GM18867 (cell line): ENCODE measurements at regions not wholly inside any gene's neighbourhood (a gene's known extent, or its start where the extent isn't known, plus 50 kb on each side); places are given as distances from the start of the nearest gene placed in this dataset.

Experiments used
- ATAC-seq: cut with Tn5 transposase; IDR thresholded peaks from one replicate; pipeline ENCODE4 v1.9.1; 2021; ENCODE audit warnings: mild to moderate bottlenecking, moderate library complexity; ENCODE audit not compliant: unreplicated experiment

DNA sequence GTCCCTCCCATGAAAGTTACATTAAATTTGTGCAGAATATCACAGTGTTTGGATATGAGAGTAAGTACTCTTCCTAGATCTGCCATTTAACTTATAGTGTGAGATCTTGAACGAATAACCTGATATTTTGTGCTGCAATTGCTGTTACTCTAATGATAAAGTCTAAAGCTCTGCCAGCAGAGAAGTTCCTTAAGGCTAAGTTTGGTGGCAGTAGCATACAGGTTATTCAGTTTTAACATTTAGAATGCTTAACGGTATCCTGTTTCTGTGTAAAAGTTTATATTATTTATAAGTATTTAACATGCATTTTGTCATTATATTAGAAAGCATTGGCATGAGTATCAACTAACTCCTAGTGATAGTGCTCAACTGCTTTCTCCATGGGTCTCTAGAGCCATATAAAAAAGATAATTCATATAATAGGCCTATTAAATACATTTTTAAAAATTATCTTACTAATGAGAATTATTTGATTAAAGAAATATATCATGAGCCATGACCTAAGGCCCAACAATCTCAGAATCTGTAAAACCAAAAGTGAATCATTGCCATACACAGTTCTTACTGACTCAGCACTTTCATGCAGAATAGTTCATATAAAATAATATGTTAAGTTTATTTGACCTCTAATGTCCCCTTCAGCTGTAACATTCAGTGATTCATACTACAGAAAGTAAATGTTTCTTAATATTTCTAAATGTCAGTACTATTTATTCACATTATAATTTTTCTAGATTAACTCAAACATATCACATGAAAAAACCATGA lies 1058.6 kb downstream of the TRHDE start:
- no peak for ATAC-seq

DNA sequence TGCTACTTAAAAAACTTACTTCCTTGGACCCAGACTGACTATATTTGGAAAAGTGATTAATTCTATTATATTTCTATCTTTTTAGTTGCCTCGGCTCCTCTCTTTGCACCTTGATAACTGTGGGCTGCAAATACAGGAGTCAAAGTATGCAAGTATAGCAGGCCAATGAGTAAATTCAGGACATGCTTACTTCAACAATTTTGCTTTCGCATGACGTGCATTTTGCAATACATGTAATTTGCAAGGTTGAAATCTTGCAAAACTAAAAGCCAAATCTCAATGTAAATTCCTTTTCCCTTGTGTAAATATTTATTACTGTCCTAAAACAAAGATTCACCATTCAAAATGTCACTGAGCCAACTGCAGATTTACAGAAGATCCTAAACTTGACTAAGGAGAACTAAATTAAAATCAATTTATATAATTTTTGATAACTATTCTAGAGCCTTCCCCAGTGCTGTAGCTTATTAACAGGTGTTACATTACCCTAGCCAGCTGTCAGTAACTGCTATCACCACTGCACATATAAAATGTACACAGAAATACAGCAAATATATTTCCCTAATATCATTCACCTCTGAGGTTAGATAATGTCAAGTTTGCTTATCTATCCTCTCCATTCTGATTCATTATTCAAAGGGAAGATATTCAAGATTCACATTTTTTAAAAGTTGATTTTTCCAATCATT lies 1069.5 kb downstream of the TRHDE start:
- no peak for ATAC-seq

DNA sequence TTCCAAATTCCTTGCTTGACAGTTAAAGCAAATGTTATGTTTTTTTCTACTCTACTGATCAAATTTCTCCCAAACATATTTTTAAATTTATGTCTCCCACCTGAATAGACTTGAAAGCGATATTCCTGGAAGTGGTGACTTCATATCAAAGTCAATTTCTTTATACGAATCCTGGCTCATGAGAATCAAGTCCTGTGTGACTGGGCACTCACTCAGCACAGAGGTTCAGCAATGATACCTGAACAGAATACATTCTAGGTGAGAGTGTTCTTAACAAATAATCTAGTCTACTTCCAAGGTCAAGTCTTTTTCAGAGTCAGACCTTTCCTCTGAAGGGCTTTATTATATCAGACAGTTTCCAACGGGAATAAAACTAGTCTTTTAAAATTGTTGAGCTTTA lies 1070.6 kb downstream of the TRHDE start:
- ATAC-seq, result no peak

DNA sequence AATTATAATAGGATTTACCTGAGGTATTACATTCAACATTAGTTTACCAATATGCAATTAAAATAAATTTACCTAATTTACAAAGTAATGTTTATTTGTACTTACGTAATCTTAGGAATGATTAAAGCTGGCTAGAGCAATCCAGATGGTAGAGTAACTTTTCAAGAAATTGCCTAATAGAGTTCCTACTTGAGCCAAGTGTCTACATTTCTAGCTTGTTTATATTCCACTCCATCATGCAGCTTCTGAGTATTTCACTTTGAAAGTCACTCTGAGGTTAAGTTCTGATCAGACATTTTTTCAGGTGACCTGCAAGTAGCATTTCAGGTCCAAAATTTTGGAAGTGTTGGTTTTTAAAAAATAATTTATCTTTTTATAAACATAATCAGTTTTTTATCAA lies 1080.7 kb downstream of the TRHDE start:
- ATAC-seq, result no peak

DNA sequence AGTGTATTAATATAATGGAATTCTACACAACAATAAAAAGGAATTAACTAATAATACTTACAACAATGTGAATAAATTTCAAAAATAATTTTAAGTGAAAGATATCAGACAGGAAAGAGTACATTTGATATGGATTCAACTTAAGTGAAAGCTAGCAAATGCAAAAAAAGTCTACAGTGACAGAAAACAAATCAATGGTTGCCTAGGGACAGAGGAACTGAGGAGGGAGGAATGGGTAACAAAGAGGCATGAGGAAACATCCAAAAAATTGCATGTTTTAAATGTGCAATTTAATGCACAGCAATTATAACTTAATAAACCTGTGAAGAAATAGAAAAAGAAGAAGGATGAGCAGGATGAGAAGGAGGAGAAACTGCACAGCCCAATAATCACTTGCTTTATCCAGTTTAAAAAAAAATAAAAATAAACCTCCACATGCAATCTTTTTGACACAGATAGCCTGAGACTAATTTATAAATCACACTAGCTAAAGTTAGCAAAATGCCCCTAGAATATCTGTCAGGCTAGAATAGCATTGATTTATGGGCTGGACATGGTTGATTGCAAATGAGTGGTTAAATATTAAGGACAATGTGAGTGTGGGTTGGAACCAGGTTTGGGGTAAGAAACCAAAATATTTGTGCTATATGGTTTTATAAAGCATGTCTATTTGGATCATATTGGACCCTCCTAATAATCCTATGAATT lies 1089.1 kb downstream of the TRHDE start:
- no peak for ATAC-seq

DNA sequence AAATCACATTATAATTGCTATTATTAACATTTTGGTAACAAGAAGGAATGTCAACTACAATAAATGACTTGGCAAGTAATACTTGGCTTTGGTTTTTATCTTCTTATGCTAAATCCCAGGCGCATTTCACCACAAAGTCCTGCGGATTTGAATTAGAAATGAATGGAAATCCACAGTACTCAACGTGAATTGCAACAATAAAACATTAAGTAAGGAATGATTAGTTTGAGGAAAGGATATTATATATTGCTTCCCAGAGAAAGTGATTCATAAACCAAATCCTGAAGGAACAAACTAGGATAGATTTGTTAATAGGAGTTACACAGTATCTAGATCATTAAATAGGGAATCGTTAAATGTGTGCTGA lies 1089.7 kb downstream of the TRHDE start:
- ATAC-seq, result no peak

DNA sequence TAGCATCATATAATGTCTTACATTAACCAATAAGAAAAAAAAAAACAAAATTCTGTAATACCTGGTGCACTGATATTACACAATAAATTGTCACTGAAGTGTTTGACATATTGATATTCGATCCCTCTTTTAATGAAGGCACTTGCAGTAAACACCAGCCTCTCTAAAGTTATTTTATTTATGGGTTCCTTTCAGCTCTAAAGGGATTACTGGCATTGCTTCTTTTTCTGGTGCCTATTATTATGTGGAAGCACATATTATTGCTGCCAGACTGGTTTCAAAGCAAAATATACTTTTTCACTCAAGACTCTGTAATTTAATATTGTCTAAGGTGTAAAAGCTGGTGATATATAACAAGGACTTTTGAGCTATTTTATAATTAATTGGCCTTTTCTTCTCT lies 1090.5 kb downstream of the TRHDE start:
- no peak for ATAC-seq

DNA sequence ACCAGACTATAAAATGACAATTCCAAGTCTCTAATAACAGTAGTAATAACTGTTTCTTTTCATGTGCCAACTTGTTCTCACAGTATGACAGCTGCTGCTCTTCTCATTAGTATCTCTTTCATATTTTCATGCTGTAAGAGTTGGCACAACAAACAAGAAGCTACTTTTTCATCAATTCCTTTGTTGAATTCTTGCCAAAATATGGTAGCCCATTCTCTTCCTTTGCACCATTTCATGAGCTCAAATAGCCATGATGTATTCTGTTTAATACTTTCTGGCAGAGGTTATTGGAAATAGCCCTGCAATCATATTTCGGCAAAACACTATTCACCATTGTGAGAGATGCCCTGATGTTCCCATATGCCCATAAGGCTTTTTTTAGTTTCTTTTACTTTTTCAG lies 1100.7 kb downstream of the TRHDE start:
- ATAC-seq, result no peak

DNA sequence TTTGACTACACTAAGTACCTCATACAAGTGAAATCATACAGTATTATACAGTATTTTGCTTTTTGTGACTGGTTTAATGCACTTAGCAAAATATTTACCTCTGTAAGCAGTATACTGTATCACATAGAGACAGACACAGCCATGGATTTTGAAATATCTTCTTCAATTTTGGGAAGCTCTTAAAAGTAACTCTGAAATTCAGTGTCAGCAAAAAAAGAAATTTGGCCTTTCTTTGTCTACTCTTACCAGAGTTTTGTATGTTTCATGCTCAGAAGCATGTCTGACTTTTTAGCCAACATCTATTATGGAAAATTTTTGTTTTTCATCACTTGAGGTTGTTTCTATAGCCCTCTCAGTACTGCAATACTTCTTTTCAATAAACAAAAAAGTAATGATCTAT lies 1102.2 kb downstream of the TRHDE start:
- no peak for ATAC-seq

DNA sequence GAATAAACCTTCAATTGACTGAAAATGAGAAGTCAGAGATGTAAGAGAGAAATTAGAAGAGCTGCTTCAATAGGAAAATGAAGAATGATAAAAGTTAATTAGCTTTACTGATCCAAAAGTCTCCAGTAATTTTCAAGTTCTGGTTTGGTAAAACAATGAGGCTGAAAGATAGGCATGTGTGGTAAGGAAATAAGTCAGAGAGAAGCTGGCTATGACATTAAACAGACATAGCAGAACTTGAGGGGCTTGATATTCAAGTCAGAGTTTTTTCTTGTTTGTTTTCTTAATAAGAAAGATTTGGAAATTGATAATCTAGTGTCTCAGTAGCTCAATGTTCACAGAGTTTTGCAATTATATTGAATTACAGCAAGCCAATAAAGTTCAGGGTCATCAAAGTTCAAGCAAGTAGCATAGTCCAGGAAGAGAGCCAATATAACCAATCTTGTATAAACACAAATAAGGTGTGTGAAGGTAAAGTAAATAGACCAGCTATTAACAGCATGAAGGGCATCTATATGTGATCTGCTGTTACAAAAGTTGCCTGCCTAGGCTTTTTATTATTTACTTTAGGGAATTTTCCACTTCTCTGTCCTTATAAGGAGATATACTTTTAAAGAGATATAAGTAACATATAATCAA lies 1111.5 kb downstream of the TRHDE start:
- no peak for ATAC-seq

DNA sequence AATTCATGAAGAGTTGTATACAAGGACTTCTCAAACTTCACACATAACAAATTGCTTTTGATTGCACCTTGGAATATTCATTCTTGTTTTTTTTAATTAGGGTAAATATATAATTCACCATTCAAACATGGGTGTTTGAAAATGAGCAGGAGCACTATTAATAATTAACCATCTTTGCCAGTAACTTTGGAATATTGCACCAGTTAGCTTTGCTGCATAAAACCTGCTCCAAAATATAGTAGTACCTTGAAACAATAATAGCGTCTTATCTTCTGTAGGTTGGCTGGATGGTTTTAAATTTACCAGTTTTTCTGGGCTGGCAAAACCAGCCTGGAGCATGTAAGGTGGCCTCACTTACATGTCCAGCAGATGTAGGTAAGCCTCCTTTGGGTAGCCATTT lies 1112.4 kb downstream of the TRHDE start:
- ATAC-seq, result no peak

DNA sequence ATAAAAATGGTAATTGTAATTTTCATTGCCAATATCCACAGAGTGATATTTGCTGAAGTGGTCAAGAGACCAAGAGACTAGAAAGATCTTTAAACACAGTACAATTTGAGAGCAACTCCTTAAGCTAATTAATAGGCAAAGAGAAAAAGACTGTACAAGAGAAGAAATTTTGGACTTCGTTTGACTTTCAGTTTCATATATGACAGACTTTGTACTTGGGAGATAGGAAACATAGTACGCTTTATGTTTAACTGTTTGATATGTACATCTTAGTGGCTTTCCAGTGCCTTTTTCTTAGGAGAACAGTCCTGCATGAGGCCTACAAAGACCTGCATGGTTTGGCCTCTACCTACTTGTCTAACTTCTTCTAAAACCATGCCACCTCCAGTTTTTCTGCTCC lies 1118.1 kb downstream of the TRHDE start:
- no peak for ATAC-seq

DNA sequence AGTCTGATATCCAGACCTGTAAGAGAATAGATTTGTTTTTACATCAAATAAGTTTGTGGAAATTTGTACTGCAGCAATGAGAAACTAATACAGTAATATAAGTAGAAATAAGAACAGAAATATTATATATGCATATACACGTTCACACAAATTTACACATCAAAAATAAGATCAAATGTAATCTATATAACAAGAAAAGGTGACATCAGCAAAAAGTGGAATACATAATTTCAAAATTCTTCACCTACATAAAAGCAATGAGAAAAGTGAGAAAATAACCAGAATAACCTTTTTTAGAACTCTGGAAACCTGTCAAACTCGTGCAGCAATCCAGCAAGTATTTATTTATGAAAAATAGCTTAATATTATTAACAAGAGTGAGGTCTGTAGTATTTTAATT lies 1124.6 kb upstream of the ATXN7L3B start:
- no peak for ATAC-seq

DNA sequence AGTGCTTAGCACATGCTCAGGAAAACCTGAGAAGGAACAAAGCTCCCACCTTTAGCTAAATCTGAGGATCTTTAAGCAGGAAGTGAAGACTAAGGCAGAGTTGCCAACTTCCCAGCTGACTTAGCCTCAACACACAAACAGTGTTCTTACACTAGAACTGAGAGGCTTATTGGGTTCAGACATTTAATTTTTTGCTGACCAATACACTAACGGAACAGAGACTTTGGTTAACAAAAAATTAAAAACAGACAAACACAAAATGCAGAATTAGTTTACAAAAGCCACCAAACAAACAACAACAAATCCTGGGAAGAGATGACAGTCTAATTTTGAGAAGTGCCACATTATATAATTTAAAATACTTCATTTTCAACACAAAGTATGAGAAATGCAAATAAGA lies 1123.7 kb upstream of the ATXN7L3B start:
- no peak for ATAC-seq

DNA sequence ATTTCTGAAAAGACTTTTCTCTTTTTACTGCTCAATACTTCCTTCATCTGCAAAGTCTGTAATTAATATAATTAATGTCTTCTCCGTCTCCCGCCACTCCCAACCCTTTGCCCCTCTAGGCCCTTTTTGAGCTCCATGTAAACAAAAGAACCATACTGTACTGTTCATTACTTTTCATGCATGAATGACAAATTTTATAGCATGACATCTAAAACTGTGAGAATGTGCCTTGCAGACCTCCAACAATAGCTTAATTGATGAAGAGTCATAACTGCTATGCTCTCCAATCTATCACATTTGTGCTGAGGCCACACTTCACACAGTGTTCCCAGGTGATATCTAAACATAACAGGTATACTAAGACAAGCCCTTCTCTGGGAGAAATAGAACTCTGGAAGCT lies 1122.7 kb upstream of the ATXN7L3B start:
- no peak for ATAC-seq

DNA sequence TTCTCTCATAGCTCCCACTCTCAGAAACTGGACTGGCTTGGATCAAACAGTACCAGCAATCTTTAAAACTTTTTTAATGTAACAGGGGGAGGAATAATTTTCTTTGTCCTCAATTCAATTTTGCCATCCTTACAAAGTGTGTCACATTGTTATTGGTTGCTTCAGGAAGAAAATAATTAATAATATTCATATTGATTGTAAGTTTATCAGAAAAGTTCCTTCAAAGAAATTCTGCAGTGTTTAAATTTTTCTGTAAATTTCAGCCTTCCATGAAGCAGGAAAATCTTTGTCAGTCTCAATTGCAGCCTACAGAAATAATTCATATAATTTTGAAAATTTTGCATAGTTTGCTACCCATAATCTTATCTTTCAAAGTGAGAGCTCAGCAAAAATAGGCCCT lies 1119.1 kb upstream of the ATXN7L3B start:
- ATAC-seq, result no peak

DNA sequence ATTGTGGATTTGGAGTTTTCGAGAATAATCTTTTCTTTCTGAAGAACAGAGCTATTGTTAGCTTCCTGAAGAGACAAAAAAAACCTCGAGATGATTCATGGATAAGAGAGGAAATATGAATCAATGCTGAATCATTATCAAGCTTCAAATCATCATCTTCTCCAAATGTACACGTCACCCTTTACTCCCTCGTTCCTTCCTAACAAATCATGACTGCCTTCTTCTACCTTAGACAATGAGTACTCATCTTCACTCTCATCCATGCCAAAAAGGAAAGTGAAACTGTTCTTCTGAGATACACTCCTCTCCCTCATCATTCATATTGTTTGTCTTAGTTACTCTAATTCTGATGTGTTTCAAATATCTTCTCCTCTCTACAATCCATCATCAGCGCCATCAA lies 1115.8 kb upstream of the ATXN7L3B start:
- peak; percentile 86 for ATAC-seq

DNA sequence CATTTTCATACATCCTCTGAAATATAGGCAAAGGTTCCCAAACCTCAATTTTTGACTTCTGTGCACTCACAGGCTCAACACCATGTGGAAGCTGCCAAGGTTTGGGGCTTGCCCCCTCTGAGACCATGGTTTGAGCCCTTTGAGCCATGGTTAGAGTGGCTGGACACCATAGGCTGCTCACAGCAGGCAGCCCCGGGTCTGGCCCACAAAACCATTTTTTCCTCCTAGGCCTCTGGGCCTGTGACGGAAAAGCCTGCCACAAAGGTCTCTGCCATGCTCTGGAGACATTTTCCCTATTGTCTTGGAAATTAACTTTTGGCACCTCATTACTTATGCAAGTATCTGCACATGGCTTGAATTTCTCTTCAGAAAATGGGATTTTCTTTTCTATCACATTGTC lies 1113.2 kb upstream of the ATXN7L3B start:
- ATAC-seq, result no peak

DNA sequence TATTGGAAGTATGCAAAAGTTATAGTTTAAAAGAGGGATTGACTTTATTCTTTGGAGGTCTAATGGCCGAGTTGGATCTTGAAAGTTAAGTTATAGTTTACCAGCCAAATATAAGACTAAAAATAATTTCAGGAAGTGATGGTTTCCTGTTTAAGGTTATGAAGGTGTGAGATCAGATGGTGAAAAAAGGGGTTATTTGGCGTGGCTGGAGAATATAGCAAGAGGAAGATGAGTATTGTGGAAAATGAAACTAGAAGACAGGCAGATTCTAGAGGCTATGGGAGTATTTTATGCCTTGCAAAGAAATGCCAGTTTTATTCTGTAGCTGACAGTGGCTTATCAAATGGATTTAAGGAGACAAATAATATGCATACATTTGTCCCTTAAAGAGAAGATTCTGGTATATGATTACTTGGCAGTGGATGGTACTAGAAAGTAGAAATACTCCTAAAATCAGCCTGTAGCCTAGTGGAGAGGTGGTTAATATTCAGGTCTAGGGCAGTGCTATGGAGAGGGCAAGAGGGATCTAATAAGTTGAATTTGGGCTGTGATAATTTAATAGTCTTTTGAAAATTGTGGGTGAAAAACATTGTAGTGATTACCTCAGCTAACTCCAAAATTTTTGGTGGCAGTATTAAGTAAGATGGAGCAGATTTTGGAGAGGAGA lies 1091.8 kb upstream of the ATXN7L3B start:
- peak; percentile 84 for ATAC-seq

DNA sequence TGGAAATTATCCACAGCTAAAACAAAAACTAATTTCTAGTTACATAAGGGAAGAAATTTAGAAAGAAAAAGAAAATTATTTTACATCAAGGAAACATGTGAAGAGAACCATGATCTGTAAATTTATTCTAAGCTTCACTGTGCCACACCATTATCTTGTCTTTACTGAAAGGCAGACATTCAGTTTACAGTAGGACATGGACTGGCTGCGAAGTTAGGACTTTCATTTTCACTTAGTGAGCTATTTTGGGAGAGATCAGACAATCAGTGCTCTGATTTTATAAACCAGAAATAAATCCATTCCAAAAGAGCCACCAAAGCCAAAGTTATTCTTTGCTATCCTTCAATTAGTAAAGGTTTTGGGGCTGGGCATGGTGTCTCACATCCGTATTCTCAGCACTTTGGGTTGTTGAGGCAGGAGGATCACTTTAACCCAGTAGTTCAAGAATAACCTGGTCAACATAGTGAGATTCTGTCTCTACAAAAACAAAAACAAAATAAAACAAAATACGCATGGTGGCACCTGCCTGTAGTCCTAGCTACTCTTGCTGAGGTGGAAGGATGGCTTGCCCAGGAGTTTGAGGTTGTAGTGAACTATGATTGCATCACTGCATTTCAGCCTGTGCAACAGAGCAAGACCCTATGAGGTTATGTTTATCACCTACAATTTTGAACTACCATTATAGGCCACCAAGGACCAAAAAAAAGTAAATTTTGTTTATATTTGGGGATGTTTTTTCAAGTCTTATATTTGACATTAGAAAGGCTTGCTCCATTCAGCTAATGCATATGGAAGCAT lies 1084.8 kb upstream of the ATXN7L3B start:
- peak; percentile 71 for ATAC-seq
